ENCODE measurements at regions not wholly inside any gene's neighbourhood (a gene's known extent, or its start where the extent isn't known, plus 50 kb on each side); places are given as distances from the start of the nearest gene placed in this dataset.
"Not testable (repeated sequence)": the region's sequence is repeated elsewhere in the genome, so short reads cannot be mapped to it uniquely, and the experiment has no call there.

DNA sequence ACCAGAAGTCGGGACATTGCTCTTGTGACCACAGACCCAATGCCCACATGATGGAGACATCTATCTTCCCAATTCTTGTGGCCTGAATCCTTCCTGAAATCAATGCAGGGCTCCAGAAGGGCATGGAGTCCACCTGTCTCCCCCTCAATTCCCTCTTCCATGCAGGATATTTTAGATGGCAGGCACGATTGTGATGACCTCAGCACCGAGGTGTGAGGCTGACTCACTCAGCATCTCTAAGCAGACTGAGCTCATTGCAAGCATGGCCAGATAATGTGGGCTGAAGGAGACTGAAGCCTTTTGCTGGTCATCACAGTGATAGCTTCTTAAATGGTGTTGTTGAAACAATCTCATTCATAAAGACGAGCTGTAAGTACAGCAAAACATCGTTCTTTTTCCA, 374.9 kb upstream of the PODXL start:
- FAIRE-seq (no peak), DNase-seq (ENCODE audit: insufficient read length, low spot score) (no peak)
- no peak for TF ChIP-seq PAX5 (IDR thresholded peaks at IDR 0.05; ENCODE audit: insufficient read depth, low read length, severe bottlenecking)
- no peak for TF ChIP-seq TAF1 (IDR thresholded peaks at IDR 0.05; ENCODE audit: low read depth, low read length)
- TF ChIP-seq POU2F2 (IDR thresholded peaks at IDR 0.05; ENCODE audit: low read depth, low read length), result no peak
- TF ChIP-seq POLR2AphosphoS5 (IDR thresholded peaks at IDR 0.05; ENCODE audit: low read depth, low read length), result no peak
- TF ChIP-seq POLR2A (IDR thresholded peaks at IDR 0.05; ENCODE audit: low read depth, low read length), result no peak
- TF ChIP-seq SPI1 (IDR thresholded peaks at IDR 0.05; ENCODE audit: low read depth, low read length), result no peak

GRCh38 chr7:131929632-131930031, 373.2 kb upstream of the PODXL start:
- no peak for DNase-seq (ENCODE audit: insufficient read length, low spot score)
- TF ChIP-seq POLR2AphosphoS5 (IDR thresholded peaks at IDR 0.05; ENCODE audit: low read depth, low read length) (no peak), POU2F2 (IDR thresholded peaks at IDR 0.05; ENCODE audit: low read depth, low read length) (no peak), POLR2A (IDR thresholded peaks at IDR 0.05; ENCODE audit: low read depth, low read length) (no peak), SPI1 (IDR thresholded peaks at IDR 0.05; ENCODE audit: low read depth, low read length) (no peak), PAX5 (IDR thresholded peaks at IDR 0.05; ENCODE audit: insufficient read depth, low read length, severe bottlenecking) (no peak), TAF1 (IDR thresholded peaks at IDR 0.05; ENCODE audit: low read depth, low read length) (no peak)
- FAIRE-seq, result no peak

DNA sequence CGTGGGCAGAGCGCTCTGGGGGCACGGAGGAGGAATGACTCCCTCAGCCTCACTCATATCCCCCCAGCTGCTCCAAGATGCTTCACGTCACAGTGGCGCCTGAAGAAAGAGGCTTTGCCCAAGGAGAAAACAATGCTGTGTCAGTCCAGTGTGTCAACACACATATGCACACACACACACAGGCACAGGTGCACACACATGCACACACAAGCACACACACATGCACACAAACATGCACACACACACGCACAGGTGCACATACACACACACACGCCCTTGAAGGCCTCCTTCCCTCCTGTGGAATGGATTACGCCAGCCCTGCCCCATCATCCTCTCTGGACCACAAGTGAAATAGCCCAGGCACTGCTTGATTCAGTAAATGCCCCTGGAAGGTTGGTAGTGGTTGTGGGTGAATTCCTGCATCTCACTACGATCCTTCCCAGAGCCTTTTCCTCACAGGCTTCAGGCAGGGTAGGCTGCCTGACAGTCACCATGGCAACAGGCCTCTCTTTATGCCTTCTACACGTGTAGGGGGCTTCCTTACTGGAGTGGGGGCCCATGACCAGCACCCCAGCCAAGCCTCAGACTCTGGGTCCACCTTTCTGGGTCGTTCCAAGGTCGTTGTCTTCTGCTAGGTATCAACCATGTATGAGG, 371.5 kb upstream of the PODXL start:
- DNase-seq (ENCODE audit: insufficient read length, low spot score) (no peak), FAIRE-seq (no peak)
- no peak for TF ChIP-seq TAF1 (IDR thresholded peaks at IDR 0.05; ENCODE audit: low read depth, low read length)
- TF ChIP-seq POLR2AphosphoS5 (IDR thresholded peaks at IDR 0.05; ENCODE audit: low read depth, low read length), result no peak
- no peak for TF ChIP-seq PAX5 (IDR thresholded peaks at IDR 0.05; ENCODE audit: insufficient read depth, low read length, severe bottlenecking)
- TF ChIP-seq SPI1 (IDR thresholded peaks at IDR 0.05; ENCODE audit: low read depth, low read length), result no peak
- TF ChIP-seq POU2F2 (IDR thresholded peaks at IDR 0.05; ENCODE audit: low read depth, low read length), result no peak

GRCh38 chr7:131925636-131926035, 369.2 kb upstream of the PODXL start:
- DNase-seq (ENCODE audit: insufficient read length, low spot score) (no peak), FAIRE-seq (no peak)
- TF ChIP-seq PAX5 (IDR thresholded peaks at IDR 0.05; ENCODE audit: insufficient read depth, low read length, severe bottlenecking), result no peak
- no peak for TF ChIP-seq TAF1 (IDR thresholded peaks at IDR 0.05; ENCODE audit: low read depth, low read length)
- no peak for TF ChIP-seq POU2F2 (IDR thresholded peaks at IDR 0.05; ENCODE audit: low read depth, low read length)
- TF ChIP-seq POLR2AphosphoS5 (IDR thresholded peaks at IDR 0.05; ENCODE audit: low read depth, low read length), result no peak
- no peak for TF ChIP-seq POLR2A (IDR thresholded peaks at IDR 0.05; ENCODE audit: low read depth, low read length)
- TF ChIP-seq SPI1 (IDR thresholded peaks at IDR 0.05; ENCODE audit: low read depth, low read length), result no peak

DNA sequence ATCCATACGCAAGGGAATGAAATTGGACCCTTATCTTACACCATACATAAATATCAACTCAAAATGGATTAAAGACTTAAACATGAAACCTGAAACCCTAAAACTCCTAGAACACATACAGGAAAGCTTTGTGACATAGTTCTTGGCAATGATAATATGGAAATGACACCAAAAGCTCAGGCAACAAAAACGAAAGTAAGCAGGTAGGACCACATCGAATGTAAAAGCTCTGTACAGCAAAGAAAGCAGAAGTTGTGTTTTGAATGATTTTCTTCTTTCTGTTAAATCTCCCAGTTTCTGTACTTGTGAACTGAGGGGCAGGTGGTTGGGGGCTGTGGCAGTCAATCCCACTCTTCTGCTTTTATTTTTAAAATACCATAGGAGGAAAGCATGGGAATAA, 368.4 kb upstream of the PODXL start:
- FAIRE-seq (no peak), DNase-seq (ENCODE audit: insufficient read length, low spot score) (no peak)
- TF ChIP-seq PAX5 (IDR thresholded peaks at IDR 0.05; ENCODE audit: insufficient read depth, low read length, severe bottlenecking), result no peak
- no peak for TF ChIP-seq POLR2AphosphoS5 (IDR thresholded peaks at IDR 0.05; ENCODE audit: low read depth, low read length)
- no peak for TF ChIP-seq SPI1 (IDR thresholded peaks at IDR 0.05; ENCODE audit: low read depth, low read length)
- no peak for TF ChIP-seq POLR2A (IDR thresholded peaks at IDR 0.05; ENCODE audit: low read depth, low read length)
- TF ChIP-seq POU2F2 (IDR thresholded peaks at IDR 0.05; ENCODE audit: low read depth, low read length), result no peak
- TF ChIP-seq TAF1 (IDR thresholded peaks at IDR 0.05; ENCODE audit: low read depth, low read length), result no peak

- not testable (repeated sequence) for DNase-seq (ENCODE audit: insufficient read length, low spot score); FAIRE-seq
Observed at GRCh38 chr7:131922948-131923347, 366.5 kb upstream of the PODXL start.

DNA sequence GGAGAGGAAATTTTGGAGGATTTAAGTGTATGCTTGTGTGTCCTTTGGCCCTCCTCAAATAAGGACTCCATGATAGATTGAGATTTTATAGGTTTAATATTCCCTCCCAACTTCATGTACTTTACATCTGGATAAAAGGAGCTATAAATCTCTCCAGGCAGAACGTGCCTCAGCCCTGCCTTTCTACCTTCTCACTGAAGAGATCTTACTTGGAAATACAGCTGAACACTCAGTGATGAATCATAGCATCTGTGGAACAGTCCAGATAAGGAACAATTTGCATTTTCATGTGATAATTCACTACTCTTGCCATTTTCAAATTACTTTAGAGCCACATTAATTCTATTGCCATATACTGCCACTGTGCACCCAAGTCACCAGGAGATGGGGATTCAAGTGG, 364.6 kb upstream of the PODXL start:
- FAIRE-seq (no peak), DNase-seq (ENCODE audit: insufficient read length, low spot score) (no peak)
- TF ChIP-seq PAX5 (IDR thresholded peaks at IDR 0.05; ENCODE audit: insufficient read depth, low read length, severe bottlenecking), result no peak
- no peak for TF ChIP-seq POLR2A (IDR thresholded peaks at IDR 0.05; ENCODE audit: low read depth, low read length)
- TF ChIP-seq SPI1 (IDR thresholded peaks at IDR 0.05; ENCODE audit: low read depth, low read length), result no peak
- TF ChIP-seq POU2F2 (IDR thresholded peaks at IDR 0.05; ENCODE audit: low read depth, low read length), result no peak
- TF ChIP-seq TAF1 (IDR thresholded peaks at IDR 0.05; ENCODE audit: low read depth, low read length), result no peak
- no peak for TF ChIP-seq POLR2AphosphoS5 (IDR thresholded peaks at IDR 0.05; ENCODE audit: low read depth, low read length)

GRCh38 chr7:131919920-131920709, 363.7 kb upstream of the PODXL start:
- no peak for DNase-seq (ENCODE audit: insufficient read length, low spot score)
- FAIRE-seq, result no peak
- TF ChIP-seq POLR2A (IDR thresholded peaks at IDR 0.05; ENCODE audit: low read depth, low read length) (no peak), SPI1 (IDR thresholded peaks at IDR 0.05; ENCODE audit: low read depth, low read length) (peak; percentile 60)

DNA sequence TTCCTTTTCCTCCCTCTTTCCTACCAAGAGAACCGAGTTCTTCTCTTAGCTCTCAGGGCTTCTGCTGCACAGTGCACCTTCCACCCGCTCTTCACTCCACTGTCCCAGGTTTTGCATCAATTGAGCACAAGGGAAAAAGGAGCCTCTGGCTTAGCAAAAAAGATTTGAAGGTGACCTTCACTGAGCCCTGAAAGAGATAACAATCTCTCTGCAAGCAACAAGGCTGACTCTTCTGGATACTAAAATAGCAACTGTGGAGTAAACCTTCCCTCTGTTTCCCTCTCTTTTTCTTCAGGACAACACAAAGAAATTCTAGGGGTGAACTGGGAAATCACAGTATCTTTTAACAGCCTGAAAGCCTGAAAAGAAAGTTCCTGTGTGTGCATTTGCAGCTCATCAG, 354.7 kb upstream of the PODXL start:
- FAIRE-seq (no peak), DNase-seq (ENCODE audit: insufficient read length, low spot score) (no peak)
- TF ChIP-seq POLR2A (IDR thresholded peaks at IDR 0.05; ENCODE audit: low read depth, low read length) (no peak), PAX5 (IDR thresholded peaks at IDR 0.05; ENCODE audit: insufficient read depth, low read length, severe bottlenecking) (no peak), TAF1 (IDR thresholded peaks at IDR 0.05; ENCODE audit: low read depth, low read length) (no peak), SPI1 (IDR thresholded peaks at IDR 0.05; ENCODE audit: low read depth, low read length) (no peak), POU2F2 (IDR thresholded peaks at IDR 0.05; ENCODE audit: low read depth, low read length) (no peak), POLR2AphosphoS5 (IDR thresholded peaks at IDR 0.05; ENCODE audit: low read depth, low read length) (no peak)
